Middle frontal gyrus (tissue), 1 donor: ENCODE measurements at regions not wholly inside any gene's neighbourhood (a gene's known extent, or its start where the extent isn't known, plus 50 kb on each side); places are given as distances from the start of the nearest gene placed in this dataset.
"Not testable (repeated sequence)": the region's sequence is repeated elsewhere in the genome, so short reads cannot be mapped to it uniquely, and the experiment has no call there.

Experiments
- DNase-seq: peaks from one replicate; pipeline ENCODE4 v3.0.0-alpha.2; 2015; ENCODE audit warnings: low spot score; ENCODE audit errors: extremely low spot score

DNA sequence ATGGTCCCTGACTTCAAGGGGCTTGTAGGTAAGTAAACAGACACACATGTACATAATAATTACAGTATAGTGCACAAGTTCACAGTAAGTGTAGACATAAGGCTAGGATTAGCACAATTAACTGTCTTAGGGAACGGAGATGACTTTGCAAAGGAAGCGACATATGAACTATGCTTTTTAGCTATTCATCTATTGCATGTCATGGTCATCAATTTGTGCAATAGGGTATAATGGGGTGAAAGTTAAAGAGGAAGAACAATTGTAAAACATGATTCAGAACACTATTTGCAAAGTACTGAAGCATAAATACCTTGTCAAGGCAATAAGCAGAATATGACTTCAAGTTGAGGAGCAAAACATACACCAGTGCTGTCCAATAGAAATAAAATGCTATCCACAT, 112.3 kb upstream of the SLC8A1 start:
- no peak for DNase-seq

GRCh38 chr2:40579247-40579646, 127.4 kb upstream of the SLC8A1 start:
- DNase-seq, result no peak

DNA sequence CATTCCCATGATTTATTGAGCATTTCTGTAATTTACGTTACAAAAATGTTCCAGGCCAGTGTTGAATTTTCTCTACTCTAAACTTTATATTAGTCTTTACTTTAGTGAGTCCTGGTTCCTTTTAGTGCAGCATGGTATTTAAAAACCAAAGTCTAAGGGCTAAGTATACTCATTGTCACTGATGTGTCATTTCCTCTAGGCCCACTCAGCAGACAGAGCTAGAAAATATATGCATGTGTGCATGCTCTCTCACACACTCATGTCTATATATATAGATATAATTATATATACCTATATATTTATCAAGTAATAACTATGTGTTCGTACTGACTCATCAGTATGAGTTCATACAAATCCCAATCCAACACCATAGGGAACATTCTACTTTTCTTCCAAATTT, 132.5 kb upstream of the SLC8A1 start:
- no peak for DNase-seq

- DNase-seq, result no peak
Observed at GRCh38 chr2:40591774-40592173, 139.9 kb upstream of the SLC8A1 start.

GRCh38 chr2:40592218-40592617, 140.3 kb upstream of the SLC8A1 start:
- no peak for DNase-seq

GRCh38 chr2:40606862-40607261, 155.0 kb upstream of the SLC8A1 start:
- no peak for DNase-seq

GRCh38 chr2:40611196-40611595, 159.3 kb upstream of the SLC8A1 start:
- DNase-seq, result no peak

DNA sequence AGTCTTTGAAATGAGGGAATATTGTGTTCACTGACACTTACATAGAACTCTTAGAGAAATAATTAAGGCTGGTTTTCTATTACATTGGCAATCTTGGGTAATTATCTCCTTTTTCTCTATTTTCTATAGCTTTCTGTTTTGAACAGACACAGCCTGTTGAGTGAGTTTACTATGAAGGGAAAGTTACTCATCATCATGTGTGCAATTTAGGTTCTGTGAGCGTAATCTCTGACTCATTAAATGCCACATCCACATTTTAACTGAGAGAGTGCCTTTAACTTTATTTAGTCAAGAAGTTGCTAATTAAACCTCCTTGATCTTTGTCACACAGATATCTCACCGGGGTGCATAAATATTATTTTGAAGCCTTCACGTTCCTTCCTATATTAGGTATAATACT, 174.0 kb upstream of the SLC8A1 start:
- no peak for DNase-seq

DNA sequence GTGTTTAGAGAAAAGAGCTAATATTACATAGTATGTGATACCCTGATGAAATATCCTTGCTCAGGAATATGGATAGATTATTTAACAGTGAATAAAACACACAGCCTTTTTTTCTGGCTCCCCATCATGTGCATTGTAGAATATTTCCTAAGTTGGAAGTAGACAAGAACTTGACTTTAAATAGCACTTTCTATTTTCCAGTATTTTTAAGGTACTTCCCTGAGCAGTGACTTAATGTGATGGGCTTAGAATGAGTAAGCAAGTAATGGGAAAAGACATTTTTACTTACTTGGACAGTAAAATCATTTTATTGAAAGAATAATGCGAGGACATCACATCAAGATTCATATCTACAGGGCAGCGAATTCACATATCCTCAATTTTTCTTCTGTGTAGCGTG, 176.7 kb upstream of the SLC8A1 start:
- no peak for DNase-seq

GRCh38 chr2:40629768-40630434, 178.0 kb upstream of the SLC8A1 start:
- no peak for DNase-seq

- DNase-seq, result no peak
Observed at GRCh38 chr2:40639320-40639719, 187.4 kb upstream of the SLC8A1 start.

DNA sequence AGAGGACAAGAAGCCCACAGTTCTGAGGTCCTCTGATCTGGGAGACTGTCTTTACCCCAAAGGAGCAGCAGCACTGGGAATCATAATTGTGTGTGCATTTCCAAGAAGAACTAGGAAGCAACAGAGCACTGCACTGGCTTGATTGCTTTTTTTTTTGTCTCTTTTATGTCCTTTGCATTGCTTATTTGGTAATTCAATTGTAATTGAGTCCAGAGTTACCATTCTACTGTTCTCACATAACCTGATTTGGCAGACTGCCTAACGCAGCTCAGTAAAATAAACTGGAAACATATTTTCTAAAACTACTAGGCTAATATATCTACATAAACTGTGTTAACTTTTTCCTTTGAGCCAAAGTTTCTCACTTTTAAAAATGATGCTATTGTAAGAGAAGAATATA, 190.3 kb upstream of the SLC8A1 start:
- no peak for DNase-seq

GRCh38 chr2:40642726-40643125, 190.8 kb upstream of the SLC8A1 start:
- no peak for DNase-seq

DNA sequence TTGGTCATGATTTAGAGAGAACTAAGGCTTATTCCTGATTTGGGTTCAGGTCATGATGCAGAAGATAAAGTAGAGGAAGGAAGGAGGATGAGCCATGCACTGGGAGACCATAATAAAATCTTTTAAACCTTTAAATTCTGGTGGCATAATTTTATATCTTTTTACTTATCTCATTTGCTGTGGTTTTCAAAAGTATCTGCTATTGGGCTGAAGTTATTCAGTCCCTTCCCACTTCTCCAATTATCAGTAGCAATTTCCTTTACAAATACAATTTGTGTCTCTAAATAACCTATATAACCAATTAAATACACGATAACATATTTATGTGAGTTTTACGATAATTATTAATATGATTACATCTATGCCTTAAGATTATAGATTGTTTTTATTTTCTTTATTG, 194.8 kb upstream of the SLC8A1 start:
- DNase-seq, result no peak

GRCh38 chr2:40652155-40652554, 200.3 kb upstream of the SLC8A1 start:
- no peak for DNase-seq

DNA sequence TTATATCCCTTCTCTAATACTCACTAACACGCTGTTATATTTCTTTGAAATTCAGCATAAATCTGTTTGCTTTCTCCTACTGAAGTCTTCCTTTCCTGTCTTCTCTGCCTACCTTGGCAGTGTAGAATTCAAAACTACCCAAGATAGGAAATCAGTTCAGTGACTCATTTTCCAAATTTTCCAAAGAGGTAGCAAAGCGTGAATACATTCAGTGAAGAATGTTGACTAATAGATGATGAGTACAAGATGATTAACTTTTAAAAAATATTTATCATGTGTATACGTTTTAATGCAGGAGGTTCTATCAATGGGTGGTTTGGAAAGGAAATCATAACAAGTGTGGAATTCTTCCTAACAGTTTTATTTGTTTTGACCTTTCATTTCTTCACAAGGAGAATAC, 201.9 kb upstream of the SLC8A1 start:
- DNase-seq, result no peak

GRCh38 chr2:40654346-40654745, 202.5 kb upstream of the SLC8A1 start:
- no peak for DNase-seq

- DNase-seq, result no peak
Observed at GRCh38 chr2:40658941-40659340, 207.1 kb upstream of the SLC8A1 start.

DNA sequence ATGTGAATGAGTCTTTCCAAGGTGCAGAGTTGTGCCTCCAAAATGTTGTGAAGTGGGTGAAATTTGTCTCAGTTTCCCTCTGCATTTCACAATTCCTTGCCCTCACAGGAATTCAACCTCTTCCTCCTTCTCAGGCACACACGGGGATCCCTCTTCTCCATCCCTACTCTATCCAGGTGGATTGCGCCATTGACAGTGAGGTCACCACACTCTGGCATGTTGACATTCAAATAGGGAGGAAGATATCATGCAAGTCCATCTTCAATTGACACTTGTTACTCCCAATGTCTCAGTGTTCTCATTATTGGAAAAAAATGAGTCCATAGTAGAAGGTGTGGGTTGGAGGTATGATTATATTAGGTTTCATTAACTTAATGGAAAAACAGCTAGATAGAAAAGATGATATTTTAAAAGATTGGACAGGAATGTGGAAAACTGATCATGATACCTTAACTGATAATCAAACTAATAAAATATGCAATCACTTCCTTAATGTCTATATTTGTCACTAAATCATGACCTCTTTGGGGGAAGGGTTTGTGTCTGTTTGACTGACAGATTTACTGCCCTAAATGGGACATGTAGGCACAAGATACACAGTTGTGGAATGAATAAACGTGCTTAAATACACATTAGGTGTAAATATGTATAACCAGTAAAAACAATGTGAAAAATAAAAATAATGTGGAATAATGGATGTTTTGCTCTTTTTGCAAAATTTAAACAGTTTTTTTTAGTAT, 213.8 kb upstream of the SLC8A1 start:
- no peak for DNase-seq

DNA sequence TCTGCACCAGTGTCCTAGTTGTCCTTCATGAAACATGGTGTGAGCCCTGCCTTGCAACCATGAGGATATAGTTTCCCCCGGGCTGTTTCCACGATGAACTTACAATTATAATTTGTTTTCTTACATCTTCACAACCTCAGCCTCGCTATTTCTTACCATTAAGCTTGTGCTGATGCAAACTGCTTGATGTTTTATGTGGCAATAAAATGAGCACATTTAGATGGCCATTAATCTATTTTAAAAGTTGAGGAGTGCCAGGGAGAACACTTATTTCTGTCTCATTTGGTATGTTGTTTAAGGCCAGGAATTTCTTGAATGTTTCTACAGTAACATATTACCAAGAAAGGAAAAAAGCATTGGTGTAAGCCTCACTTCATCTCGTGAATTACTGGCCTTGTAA, 214.5 kb upstream of the SLC8A1 start:
- DNase-seq, result no peak

GRCh38 chr2:40668425-40668824, 216.5 kb upstream of the SLC8A1 start:
- DNase-seq, result no peak

- not testable (repeated sequence) for DNase-seq
Observed at GRCh38 chr2:40676134-40676790, 224.4 kb upstream of the SLC8A1 start.

DNA sequence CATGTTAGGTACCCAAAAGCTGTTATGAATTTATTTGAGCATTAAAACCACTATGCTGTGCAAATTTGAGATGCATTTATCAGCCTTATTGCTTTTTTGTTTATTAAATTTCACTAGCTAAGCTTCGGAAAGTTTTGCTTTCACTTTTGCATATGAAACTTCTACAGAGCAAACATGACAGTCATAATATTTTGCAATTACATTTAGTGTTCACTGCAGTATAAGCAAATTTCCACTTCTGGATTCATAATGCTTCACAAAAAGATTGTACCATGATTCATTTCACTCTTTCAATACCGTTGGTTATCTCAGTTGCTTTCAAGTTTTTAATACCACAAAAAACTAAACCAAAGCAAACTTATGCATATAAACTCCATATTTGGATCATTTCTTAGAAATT, 228.7 kb upstream of the SLC8A1 start:
- no peak for DNase-seq
